MM.1S (cell line): ENCODE measurements at regions not wholly inside any gene's neighbourhood (a gene's known extent, or its start where the extent isn't known, plus 50 kb on each side); places are given as distances from the start of the nearest gene placed in this dataset.

Experiments
- DNase-seq: peaks from one replicate; pipeline ENCODE4 v3.0.0-alpha.2; 2015
- H2AFZ ChIP-seq: fragments of 300-600 bp; sonication (generic); 2 replicates; pipeline ENCODE4 v1.6.0; 2016; ENCODE audit warnings: antibody characterized with exemption, low read length
- H3F3A ChIP-seq: fragments of 300-600 bp; sonication (generic); 2 replicates; pipeline ENCODE4 v1.6.1; 2016; ENCODE audit warnings: mild to moderate bottlenecking, antibody characterized with exemption, low read length, moderate library complexity, mixed read lengths; ENCODE audit not compliant: insufficient read depth
- H3K27ac ChIP-seq: fragments of 300-600 bp; sonication (generic); 2 replicates; pipeline ENCODE4 v1.5.1; 2016; ENCODE audit warnings: mild to moderate bottlenecking, low read length
- H3K27me3 ChIP-seq: fragments of 300-600 bp; sonication (generic); replicated peaks from 2 replicates; pipeline ENCODE4 v1.6.0; 2016; ENCODE audit warnings: low read length; ENCODE audit not compliant: insufficient read depth
- H3K36me3 ChIP-seq: fragments of 300-600 bp; sonication (generic); replicated peaks from 2 replicates; pipeline ENCODE4 v1.6.1; 2016; ENCODE audit warnings: mild to moderate bottlenecking, low read length, mixed read lengths; ENCODE audit not compliant: insufficient read depth
- H3K4me1 ChIP-seq: fragments of 300-600 bp; sonication (generic); 2 replicates; pipeline ENCODE4 v1.6.1; 2016; ENCODE audit warnings: low read length, mixed read lengths
- H3K4me2 ChIP-seq: fragments of 300-600 bp; sonication (generic); 2 replicates; pipeline ENCODE4 v1.6.0; 2016; ENCODE audit warnings: low read depth, low read length
- H3K4me3 ChIP-seq: fragments of 300-600 bp; sonication (generic); 2 replicates; pipeline ENCODE4 v1.5.1; 2016; ENCODE audit warnings: low read length, mixed read lengths
- H3K79me2 ChIP-seq: fragments of 300-600 bp; sonication (generic); 2 replicates; pipeline ENCODE4 v1.6.1; 2016; ENCODE audit warnings: mixed run types, low read length, mixed read lengths
- H3K9ac ChIP-seq: fragments of 300-600 bp; sonication (generic); 2 replicates; pipeline ENCODE4 v1.6.1; 2016; ENCODE audit warnings: low read length, mixed read lengths
- H3K9me2 ChIP-seq: fragments of 300-600 bp; sonication (generic); replicated peaks from 2 replicates; pipeline ENCODE4 v1.6.1; 2016; ENCODE audit warnings: mild to moderate bottlenecking, low read length, mixed read lengths; ENCODE audit not compliant: insufficient read depth
- H3K9me3 ChIP-seq: fragments of 300-600 bp; sonication (generic); replicated peaks from 2 replicates; pipeline ENCODE4 v1.6.1; 2016; ENCODE audit warnings: mild to moderate bottlenecking, low read length, mixed read lengths; ENCODE audit not compliant: insufficient read depth
- H4K20me1 ChIP-seq: fragments of 300-600 bp; sonication (generic); 2 replicates; pipeline ENCODE4 v1.6.1; 2016; ENCODE audit warnings: mild to moderate bottlenecking, low read length, moderate library complexity, mixed read lengths; ENCODE audit not compliant: insufficient read depth
- EZH2 ChIP-seq: fragments of 300-600 bp; sonication (generic); optimal IDR thresholded peaks from 2 replicates; pipeline ENCODE3; 2017; ENCODE audit warnings: low read depth, mild to moderate bottlenecking, antibody characterized with exemption, low read length, mixed read lengths
- EZH2phosphoT487 ChIP-seq: fragments of 300-600 bp; sonication (generic); IDR thresholded peaks from 2 replicates; pipeline ENCODE4 v1.6.1; 2018; ENCODE audit warnings: antibody characterized with exemption, low read length
- TF ChIP-seq, protein P1 (sequence below): fragments of 300-600 bp; sonication (generic); IDR thresholded peaks from 2 replicates; pipeline ENCODE4 v1.5.1; 2016; ENCODE audit warnings: antibody characterized with exemption, low read length, mixed read lengths

DNA sequence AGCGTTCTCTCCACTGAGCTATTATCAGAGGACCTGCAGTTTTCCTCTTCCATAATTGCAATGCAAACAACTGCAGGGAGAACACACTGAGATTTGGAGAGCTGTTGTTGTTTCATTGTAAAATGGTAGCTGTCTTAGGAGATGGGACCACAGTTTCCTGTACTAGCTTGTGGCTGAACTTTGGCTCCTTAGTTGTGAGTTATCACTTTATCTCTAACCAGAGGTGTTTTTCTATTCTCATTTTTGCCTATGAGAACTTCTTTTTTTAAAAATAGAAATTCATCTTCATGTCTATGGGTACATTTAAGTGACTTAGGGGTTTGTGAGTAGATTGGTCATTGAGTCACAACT lies 216.5 kb downstream of the SLC38A4 start:
- H3K27me3 ChIP-seq = no peaks in the 10 kb centered on the region
- H3F3A ChIP-seq = no peaks in the 10 kb centered on the region
- no peaks in the 10 kb centered on the region for H3K9me2 ChIP-seq
- peak overlapping the region; percentile 18; the same call in 1 of the 2 replicates for H3K4me2 ChIP-seq
- no peaks in the 10 kb centered on the region for H3K36me3 ChIP-seq
- no peaks in the 10 kb centered on the region for H3K9me3 ChIP-seq
- H3K4me3 ChIP-seq = no peak overlapping the region
- H3K4me1 ChIP-seq = peaks cover 19% of the 10 kb centered on the region
- no peak overlapping the region for H2AFZ ChIP-seq
- DNase-seq = peak; percentile 42
- H3K9ac ChIP-seq = no peak overlapping the region
- TF ChIP-seq, protein P1, sequence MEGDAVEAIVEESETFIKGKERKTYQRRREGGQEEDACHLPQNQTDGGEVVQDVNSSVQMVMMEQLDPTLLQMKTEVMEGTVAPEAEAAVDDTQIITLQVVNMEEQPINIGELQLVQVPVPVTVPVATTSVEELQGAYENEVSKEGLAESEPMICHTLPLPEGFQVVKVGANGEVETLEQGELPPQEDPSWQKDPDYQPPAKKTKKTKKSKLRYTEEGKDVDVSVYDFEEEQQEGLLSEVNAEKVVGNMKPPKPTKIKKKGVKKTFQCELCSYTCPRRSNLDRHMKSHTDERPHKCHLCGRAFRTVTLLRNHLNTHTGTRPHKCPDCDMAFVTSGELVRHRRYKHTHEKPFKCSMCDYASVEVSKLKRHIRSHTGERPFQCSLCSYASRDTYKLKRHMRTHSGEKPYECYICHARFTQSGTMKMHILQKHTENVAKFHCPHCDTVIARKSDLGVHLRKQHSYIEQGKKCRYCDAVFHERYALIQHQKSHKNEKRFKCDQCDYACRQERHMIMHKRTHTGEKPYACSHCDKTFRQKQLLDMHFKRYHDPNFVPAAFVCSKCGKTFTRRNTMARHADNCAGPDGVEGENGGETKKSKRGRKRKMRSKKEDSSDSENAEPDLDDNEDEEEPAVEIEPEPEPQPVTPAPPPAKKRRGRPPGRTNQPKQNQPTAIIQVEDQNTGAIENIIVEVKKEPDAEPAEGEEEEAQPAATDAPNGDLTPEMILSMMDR = no peak
- no peak for TF ChIP-seq EZH2
- TF ChIP-seq EZH2phosphoT487 = no peak
- no peaks in the 10 kb centered on the region for H4K20me1 ChIP-seq
- H3K79me2 ChIP-seq = no peaks in the 10 kb centered on the region
- peak overlapping the region; percentile 1; the same call in 1 of the 2 replicates for H3K27ac ChIP-seq

DNA sequence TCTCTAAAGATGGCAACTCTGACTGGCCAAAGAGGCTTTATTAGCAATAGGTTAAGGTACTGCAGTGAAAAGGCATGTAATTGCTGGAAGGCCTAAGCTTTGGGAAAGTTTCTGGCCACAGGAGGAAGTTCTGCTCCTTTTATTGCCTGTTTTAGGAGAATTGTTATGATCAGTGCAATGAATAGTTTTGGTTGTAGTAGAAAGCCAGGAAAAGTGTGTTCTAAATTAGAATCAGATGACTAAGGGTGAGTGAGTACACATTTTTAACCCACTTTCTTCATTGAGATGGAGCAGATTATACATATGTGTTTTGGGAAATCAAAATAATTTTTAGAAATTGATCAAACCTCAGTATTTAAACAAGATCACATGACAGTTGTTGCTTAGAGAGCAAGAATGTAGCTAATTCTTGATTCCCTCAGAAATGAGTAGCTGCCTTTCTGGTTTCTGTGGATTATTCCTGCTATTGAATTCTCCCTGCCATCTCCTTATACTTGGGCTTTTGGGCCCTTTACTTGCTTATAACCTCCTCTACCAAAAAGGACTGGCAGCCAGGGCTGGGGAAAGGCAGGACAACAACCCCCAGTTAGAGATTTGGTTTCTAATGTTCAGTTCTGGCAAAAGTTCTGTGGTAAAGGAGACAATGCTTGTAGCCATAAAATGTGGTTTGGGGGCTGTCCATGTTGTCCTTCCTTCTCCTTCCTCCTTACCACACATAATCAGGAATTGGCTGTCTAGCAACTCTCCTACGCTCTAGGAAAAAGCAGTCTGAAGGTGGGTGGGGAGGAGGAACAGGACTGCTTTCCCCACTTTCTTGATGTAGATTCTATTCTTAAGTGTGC lies 217.1 kb downstream of the SLC38A4 start:
- peak overlapping the region; percentile 1; the same call in 1 of the 2 replicates for H3K27ac ChIP-seq
- H3K9ac ChIP-seq = no peak overlapping the region
- H3K4me2 ChIP-seq = peak overlapping the region; percentile 18; the same call in 1 of the 2 replicates
- no peak overlapping the region for H2AFZ ChIP-seq
- DNase-seq = no peak
- peaks cover 19% of the 10 kb centered on the region for H3K4me1 ChIP-seq
- no peaks in the 10 kb centered on the region for H4K20me1 ChIP-seq
- H3K9me2 ChIP-seq = no peaks in the 10 kb centered on the region
- H3K36me3 ChIP-seq = no peaks in the 10 kb centered on the region
- no peaks in the 10 kb centered on the region for H3K79me2 ChIP-seq
- H3K27me3 ChIP-seq = no peaks in the 10 kb centered on the region
- H3F3A ChIP-seq = no peaks in the 10 kb centered on the region
- no peak overlapping the region for H3K4me3 ChIP-seq
- no peaks in the 10 kb centered on the region for H3K9me3 ChIP-seq
- TF ChIP-seq EZH2phosphoT487 (no peak), EZH2 (no peak)
- TF ChIP-seq, protein P1 = no peak

DNA sequence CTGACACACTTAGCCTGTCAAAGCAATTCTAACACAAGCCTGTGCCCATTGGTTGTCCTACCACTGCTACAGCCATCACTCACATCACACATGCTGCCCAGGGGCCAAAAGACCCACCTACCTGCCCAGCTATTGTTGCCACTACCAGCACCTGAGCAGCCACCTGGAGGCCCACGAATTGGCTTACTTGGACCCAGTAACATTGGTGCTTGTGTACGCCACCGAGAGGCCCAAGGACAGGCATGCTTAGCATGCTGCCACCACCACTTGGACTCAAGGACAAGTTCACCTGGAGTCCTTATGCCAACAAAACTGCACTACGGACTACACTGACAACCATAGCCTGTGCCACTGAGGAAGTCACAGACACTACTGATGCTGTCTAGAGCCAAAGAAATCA lies 221.1 kb downstream of the SLC38A4 start:
- Histone ChIP-seq H4K20me1 (no peaks in the 10 kb centered on the region), H3K9ac (no peak overlapping the region), H3K27ac (no peak overlapping the region), H3K4me1 (peaks cover 26% of the 10 kb centered on the region), H3K4me3 (no peak overlapping the region), H3K9me2 (no peaks in the 10 kb centered on the region), H3K36me3 (no peaks in the 10 kb centered on the region), H2AFZ (no peak overlapping the region), H3K27me3 (no peaks in the 10 kb centered on the region), H3K9me3 (no peaks in the 10 kb centered on the region), H3K79me2 (no peaks in the 10 kb centered on the region), H3F3A (no peaks in the 10 kb centered on the region), H3K4me2 (no peak overlapping the region)
- DNase-seq = no peak
- TF ChIP-seq, protein P1 = no peak
- no peak for TF ChIP-seq EZH2phosphoT487
